ENCODE measurements at regions not wholly inside any gene's neighbourhood (a gene's known extent, or its start where the extent isn't known, plus 50 kb on each side); places are given as distances from the start of the nearest gene placed in this dataset.

DNA sequence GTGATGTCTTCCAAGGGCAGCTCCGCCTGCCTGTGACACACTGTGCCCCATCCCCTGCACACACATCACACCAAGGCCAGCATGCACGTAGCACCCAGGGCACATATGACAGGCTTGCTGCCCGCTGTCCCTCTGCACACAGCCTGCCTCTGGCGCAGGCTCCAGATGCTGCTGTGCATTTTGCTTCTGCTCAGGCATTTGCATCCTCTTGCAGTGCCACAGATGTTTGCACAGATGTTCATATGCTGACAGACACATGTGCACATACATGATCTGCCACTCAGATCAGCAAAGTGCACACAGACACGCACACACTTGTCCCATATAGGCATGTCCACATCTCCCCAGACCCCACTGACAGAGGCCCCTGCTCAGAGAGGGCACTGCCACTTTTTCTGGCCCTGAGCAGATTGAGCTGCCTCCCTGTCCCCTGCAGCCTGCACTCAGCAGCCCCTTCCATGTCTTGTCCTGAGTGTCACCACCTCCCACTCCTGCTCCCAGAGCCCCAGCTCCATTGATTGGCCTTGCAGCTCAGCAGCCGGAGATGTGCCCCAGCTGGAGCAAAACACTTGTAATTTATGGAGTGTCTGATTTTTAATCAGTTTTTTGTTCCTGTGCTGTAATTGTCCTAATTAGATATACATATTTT is 115.1 kb upstream of the RPL38 start:
- DNase-seq (ENCODE audit: low read depth): no peak

DNA sequence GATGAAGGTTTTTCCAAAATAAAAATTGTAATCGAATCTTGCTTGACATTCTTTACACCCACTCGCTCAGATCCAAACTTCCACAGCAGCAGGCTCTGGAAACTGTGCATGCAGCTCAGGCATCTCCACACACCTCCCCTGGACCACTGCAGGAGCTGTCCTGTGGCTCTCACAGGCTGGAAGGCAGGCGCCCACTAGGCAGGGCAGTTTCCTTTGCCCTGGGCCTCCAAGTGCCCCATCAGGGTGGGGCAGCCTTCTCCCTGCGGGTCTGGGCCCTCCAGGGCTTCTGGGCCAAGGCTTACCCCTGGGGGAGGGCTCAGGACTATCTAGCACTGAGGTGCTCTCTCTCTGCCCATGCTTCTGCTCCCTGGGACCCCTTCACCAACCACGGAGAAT is 114.5 kb upstream of the RPL38 start:
- no peak for DNase-seq (ENCODE audit: low read depth)

DNA sequence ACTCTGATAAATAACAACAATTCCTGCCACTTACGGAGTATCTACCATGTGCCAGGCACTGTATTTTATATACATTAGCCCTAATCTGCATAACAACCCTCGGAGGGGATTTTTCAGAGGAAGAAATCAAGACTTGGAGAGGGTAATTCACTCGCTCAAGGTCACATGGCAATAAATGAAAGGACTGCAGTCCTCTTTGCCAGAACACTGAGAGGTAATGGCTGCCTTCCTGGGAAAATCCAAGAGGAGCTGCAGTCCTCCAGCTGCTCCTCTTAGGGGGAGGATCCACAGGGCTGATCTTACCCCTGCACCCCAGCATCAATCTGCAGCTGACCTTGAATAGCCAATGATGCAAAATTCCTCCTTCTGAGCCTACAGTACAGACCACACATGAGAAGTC is 114.1 kb upstream of the RPL38 start:
- no peak for DNase-seq (ENCODE audit: low read depth)

DNA sequence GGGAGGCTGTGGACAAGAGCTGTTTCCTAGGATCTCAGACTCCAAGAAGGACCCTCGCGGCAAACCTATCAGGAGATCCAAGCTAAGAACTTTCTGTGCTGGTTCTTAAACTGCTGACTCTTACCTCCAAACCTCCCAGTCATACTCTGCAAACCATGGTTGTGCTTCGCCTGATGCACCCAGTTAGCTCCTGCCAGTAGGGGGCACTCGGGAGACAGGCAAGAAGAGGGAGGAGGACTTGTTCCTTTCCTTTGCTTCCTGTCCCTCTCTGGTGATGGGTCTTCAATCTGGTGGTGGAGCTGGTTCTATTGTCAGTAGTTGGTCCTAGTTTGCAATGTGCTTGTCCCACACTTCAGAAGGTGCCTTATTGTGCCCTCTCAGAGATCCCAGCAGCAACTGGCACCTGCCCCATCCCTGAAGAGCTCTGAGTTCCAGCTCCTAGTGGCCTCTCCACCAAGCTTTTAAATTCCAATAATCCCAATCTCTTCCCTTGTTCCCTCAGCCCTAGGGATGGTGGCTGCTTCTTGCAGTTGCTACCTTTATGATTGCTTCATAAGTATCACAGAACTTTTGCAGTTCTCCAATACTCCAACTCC is 113.5 kb upstream of the RPL38 start:
- DNase-seq (ENCODE audit: low read depth): peak; percentile 7

DNA sequence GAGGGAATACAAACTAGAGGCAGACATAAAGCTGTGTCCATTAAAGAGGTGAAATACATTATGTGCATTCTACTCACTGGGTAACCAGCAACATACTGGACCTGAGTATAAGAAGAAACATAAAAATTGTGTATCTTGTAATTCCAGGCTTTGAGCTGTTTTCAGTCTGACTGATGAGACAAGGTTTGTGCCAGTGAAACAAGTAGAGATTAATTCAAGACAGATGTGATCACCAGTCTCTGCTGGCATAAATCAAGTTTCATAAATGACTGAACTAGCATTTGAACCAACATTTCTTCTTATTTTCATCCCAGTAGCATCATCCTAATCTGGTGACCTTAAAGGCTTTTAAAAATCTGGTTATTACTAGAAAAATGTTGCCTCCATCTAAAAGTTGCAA is 108.8 kb upstream of the RPL38 start:
- no peak for DNase-seq (ENCODE audit: low read depth)

DNA sequence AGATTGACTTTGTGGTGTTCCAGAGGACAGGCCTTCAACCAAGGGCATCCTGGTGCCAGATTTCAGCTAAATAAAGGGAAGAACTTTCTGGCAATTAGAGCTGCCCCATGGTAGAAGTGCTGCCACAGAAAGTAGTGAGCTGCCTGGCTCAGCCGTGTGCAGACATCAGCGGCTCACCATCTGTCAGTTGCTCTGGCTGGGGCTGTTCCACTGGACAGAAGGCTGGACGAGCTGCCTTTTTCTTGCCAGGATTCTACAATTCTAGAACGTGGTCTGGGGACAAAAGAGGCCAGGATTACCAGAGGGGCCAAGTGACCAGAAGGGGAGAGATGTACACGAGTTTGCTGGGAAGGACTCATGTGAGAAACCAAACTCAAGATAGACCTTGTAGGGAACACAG is 107.0 kb upstream of the RPL38 start:
- no peak for DNase-seq (ENCODE audit: low read depth)

DNA sequence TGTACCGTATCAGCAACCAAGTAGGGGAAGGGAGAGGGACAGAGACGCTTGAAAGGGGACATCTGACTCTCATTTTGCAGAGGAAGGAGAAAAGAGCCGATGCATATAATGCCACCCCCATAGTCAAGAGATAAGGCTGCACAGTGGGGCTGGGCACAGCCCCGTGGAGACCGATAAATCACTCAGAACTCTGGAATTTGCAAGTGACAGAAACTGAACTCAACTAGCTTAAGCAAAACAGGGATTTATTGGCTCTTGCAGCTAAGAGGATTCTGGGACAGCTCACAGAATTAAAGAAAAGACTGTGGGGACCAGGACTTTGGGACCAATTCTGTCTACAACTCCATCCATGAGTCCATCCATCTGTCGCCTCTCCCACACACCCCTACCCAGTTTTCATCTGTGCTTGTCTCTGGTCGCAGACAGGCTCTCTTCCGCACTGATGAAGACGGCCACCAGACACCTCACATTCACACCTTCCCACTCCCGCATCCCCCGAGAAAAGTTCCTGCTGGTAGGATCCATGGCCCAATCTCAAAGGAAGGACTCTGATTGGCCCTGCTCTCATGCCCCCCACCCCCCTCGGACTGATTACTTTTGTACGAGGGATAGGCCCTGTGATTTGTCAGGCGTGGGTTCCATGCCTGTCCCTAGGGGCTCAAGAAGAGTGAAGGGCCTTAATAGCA is 105.9 kb upstream of the RPL38 start:
- DNase-seq (ENCODE audit: low read depth): no peak

DNA sequence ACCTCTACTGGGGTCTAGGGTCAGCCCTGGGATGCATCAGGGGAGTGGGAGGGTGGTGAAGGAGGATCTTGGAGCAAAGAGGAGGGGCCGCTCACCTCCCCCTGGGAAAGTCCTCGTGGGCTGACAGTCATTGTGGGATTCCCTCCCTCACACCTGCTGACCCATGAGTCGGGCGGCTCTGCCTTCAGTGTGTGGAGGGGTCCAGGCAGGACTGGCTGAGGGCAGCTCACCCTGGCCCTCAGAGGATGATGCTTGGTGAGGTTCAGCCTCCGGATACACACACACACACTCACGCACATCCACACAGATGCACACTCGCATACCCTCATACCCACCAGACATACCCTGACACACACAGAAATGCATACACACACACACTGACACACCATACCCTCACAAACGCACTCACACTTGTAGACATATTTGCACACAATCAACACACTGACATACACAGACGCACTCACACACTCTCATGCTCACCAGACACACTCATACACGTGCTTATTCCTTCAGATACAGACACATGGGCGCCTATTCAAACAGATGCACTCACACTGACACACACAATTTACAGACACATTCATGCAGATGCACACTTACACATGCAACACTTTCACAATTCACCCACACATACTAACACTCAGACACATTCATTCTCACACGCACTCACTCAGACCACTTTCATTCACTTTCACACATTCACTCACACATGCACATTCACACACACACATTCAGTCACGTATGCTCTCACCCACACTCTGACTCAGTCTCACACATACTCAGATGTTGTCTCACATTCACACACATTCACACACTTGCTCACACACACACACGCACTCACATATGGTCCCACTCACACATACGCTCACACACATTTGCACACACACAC is 105.1 kb upstream of the RPL38 start:
- DNase-seq (ENCODE audit: low read depth): no peak

DNA sequence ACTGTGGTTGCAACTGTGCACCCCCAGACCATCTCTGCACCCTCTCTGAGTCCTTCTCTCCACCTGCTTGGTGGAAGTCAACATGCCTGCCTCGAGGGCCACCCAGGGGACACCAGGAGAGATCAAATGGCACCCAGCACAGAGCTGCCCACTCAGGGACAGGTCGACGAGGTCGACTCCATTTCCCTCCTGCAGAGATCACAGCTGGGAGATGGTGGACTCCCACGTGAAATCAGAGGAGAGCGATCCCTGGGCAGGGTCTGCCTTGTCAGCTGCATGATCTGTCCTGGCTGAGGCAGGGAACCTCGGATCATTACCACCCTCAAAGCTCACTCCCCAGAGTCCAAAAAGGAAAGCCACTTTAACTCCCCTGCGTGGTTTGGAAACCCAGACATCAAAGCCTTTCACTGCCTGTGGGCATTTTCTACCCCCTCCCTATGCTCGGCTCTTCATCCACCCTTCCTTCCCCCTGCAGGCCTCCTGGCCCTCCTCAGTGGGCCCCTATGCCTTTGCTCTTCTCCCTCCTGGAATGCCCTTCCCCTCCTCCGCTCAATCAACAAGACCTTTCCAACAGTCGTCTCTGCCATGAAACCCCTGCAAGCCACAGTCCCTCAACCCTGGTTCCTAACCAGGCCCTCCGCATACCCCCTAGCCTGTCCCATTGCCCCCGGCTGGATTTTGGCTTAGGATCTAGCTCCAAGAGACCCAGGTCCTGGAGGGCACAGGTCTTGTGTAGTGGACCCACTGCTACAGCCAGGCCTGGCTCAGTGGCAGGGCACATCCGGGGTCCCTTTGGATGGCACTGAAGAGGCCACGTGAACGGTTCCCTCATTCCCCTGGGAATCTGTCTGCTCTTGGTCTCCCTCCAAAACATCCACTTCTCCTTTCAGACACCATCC is 103.8 kb upstream of the RPL38 start:
- no peak for DNase-seq (ENCODE audit: low read depth)

DNA sequence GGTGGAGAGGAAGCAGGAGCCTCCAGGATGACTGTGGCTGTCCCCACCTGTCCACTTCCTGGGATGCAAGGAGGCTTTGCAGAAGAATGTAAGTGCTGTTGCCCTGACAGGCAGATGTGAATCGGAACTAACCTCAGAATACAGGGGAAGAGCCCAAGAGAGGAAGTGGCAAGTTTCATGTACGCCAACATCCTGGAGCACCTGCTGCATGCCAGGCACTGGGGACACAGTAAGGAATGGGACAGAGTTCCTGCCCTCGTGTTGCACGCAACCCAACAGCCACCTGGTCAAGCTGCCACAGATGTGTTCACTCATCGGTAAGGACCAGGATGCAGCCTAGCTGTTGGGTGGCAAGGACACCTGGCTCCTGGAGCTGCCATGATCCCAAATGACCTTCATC is 98.6 kb upstream of the RPL38 start:
- DNase-seq (ENCODE audit: low read depth): no peak

DNA sequence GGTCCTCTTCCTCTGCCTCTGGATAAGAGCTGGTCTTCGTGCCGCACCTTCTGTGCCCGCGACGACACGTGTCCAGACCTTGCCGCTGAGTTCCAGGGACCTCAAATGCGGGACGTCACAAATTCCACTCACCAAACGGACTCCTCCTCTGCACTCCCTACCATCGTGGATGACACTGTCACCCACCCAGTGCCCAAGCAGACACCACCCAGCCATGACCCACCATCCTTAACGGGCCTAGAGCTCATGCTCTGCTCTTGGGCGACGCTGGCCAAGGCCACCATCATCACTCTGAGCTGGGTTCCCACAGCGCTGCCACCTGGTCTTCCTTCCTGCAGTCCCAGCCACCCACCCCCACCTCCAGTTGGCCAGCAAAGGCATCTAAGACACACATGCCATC is 96.4 kb upstream of the RPL38 start:
- DNase-seq (ENCODE audit: low read depth): no peak

DNA sequence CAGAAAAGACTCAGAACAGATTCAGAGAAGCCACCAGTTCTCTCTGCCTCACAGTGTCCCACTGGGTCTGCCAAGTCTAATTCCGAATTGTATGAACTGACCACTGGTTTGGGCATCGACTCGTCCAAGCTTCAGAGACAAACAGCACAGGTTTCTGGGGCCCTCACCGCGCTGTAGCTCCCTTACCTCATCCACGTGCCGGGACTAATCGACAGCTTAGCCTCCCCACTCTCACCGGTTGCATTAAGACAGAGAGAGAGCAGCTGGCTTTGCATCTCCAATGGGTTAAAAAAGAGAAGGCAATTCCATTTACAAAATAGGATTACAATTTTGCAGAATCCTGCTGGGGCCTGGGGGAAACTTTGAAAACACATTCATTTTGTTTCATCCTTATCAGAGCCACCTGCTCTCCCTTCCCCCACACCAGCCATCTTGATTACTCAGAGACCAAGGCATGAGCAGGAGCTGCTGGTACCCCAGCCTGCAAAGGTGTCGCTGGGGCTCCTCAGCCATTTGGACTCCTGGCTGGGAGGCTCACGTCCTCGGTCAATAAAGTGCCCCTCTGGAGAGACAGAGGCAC is 95.3 kb upstream of the RPL38 start:
- DNase-seq (ENCODE audit: low read depth): no peak

DNA sequence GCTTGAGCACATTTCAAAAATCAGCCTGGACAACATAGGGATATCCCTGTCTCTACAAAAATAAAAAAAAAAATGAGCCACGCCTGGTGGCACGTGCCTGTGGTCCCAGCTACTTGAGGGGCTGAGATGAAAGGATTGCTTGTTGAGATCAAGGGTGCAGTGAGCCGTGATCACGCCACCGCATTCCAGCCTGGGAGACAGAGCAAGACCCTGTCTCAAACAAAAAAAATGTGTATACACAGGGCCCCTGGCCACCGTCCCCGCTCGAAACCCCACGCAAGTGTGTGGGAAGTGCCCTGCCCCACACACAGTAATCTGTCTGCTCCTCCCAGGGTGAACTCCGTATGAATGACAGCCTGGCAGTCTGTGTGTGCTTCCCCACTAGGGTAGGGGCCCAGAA is 93.0 kb upstream of the RPL38 start:
- no peak for DNase-seq (ENCODE audit: low read depth)

DNA sequence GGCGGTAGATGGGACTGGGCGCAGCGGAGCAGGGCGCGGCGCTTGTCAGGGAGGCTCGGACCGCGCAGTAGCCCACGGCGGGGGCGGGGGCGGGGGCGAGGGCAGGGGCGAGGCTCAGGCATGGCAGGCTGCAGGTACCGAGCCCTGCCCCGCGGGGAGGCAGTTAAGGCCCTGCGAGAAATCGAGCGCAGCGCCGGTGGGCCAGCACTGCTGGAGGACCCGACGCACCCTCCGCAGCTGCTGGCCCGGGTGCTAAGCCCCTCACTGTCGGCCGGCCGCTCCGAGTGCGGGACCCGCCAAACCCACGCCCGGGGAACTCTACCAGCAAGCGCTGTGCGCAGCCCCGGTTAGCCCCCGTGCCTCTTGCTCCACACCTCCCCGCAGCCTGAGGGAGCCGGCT is 90.2 kb upstream of the RPL38 start:
- DNase-seq (ENCODE audit: low read depth): no peak

DNA sequence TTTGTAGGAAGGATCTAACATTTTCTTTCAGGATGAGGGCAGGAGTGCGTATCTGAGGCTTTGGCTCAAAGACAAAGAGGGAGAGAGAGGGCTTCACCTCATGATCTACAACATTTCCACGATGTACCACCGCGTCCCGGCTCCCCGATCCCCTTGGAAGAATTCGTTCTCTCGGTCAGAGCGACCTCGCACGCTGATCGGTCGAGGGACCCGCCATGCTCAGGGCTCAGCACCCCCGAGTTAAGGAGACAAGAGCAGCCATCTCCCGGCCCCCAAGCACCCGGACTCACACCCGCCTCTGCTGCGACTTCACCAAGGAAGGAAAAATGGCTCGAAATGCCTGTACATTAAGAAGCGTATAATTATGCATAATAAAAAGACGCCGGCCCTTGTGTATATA is 89.5 kb upstream of the RPL38 start:
- no peak for DNase-seq (ENCODE audit: low read depth)

DNA sequence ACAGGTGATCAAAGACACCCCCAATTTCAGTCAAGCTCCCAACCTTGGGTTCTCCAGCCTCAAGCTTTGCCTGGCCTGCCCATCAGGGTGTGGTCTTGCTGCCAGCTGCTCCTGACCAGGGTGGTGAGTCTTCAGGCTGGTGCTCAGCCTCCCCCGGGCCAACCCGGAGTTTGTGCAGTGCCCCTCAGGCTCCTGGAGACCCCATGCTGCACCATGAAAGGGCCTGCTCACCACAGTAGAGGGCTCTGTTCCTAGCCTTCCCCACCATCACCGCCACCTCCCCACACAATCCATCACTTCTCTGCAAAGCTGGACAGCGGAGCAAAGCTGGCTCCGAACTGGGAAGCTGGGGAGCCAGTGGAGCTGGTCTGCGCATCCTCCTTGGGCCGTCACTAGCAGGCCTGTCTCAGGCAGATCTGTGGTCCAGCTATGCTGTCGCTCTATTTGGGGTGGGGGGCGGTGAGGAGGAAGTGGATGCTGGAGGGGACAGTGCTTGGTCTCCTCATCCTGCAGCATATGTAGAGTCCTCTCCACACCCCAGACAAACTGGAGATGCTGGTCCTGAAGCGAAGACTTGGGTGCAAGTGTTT is 88.5 kb upstream of the RPL38 start:
- DNase-seq (ENCODE audit: low read depth): no peak

DNA sequence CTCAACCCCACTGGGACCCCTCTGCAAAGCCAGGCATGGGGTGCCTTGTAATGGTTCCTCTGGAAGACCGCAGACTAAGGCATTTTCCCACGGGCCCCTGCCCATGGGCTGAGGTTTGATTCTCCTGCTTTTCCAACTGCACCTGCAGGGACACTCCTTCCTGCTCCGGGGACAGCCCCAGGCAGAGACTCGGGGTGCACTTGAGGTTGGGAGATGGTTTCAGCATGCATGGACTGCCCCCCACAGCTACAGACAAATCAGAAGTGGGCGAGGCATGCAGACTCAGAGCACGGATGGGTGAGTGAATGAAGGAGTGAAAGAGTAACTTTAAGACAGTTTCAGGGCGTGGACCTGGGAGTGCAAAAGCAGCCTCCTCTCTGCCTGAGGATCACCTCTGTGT is 87.9 kb upstream of the RPL38 start:
- no peak for DNase-seq (ENCODE audit: low read depth)

DNA sequence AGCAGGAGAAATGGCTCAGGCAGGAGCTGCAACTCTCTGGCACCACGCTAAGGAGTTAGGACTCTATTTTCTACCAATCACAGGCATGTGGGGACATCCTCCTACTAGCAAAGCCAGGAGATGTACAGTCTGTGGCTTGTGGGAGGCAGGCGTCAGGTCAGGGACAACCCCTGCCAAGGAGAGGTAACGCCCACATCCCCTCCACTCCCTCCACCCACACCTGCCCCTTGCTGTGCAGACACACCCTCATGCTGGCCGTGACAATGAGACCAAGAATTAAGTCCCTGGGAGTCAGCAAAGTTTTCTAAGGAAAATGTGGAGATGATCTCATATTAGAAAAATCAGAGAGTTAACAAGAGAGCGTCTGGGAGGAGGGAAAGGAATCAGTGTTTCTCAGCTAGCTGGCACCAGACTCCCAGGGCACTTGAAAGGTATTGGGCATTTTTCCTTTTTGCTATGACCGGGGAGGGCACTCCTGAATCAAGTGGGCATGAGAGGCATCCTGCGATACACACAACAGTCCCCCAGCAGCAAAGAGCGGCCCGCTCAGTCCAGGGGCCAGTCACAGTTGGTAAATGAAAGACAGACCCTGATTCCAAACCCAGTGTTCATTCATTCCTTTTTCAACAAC is 87.3 kb upstream of the RPL38 start:
- DNase-seq (ENCODE audit: low read depth): no peak

DNA sequence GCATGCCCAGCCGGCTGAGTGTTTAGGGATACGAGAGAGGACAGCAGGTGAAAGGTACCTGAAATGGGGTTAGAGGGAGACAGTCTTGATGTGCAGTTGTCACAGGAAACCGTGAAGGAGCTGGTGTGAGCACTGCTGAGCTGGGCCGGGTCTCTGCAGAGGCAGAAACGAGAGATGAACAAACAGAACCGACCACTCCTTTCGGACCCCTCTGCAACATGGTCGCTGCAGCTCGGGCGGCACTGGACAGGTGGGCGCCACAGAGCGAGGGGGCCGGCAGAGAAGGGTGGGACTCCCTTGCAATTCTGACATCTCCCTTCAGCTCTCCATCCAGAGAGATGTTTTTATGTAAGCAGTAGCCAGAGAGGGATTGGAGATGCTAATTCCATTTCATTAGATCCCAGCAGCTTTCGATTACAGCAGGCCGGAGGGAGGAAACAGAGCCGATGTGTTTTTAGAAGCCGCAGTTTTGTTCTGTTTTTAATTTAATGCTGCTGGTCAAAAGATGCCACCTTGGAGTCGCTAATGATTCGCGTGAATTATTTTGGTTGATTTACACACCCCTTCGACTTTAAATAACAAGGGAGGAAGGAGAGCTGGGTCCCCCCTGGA is 86.3 kb upstream of the RPL38 start:
- DNase-seq (ENCODE audit: low read depth): no peak

DNA sequence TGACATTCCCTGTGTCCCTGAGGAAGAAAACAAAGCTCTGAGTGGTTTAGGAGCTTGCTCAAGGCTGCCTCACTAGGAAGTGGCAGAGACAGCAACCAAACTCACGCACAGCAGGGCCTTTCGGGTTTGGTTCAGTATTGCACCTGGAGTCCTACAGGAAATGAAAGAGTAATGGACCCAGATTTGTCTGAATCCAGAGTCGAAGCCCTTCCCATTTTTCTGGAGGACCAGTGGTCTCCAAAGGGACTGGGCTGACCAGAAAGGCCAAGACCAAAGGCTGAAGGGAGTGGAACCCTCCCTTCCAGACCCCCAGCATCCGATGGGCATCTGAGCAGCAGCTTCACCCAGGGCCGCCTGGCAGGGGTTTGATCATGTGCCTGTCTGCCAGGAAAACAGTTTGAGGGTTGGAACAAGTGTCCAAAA is 85.5 kb upstream of the RPL38 start:
- DNase-seq (ENCODE audit: low read depth): no peak

Measured in stimulated activated CD8-positive, alpha-beta memory T cell treated with anti-CD3 and anti-CD28 coated beads, Interleukin-4, amount 100 ng/mL, for 24 hours (primary cell).